ENCODE measurements at regions not wholly inside any gene's neighbourhood (a gene's known extent, or its start where the extent isn't known, plus 50 kb on each side); places are given as distances from the start of the nearest gene placed in this dataset.

DNA sequence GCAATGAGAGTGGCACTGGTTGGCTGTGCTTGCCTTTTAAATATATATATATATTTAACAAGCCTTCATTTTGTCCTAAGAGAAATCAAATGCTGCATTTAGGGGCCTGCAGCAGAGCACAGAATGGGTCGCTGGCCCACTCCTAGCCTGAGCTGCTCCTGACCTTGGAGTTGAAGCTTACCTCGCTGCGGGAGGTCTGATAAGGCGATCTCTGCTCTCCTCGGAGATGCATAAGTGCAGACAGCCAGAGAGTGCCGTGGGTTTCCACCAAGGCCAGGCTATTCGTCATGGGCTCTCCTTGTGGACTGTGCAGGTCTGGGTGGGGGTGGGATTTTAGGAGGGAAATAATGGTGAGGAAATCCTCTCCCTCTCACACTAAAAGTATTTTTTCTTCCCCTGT is 99.5 kb upstream of the IKZF1 start:
- no peak overlapping the region for H3K4me3 ChIP-seq (replicated peaks in 1 of 2; ENCODE audit: low read depth in 2 of 2, low read length in 2 of 2)
- no peak for DNase-seq (ENCODE audit: low read depth in 2 of 2)
- TF ChIP-seq, protein P1, sequence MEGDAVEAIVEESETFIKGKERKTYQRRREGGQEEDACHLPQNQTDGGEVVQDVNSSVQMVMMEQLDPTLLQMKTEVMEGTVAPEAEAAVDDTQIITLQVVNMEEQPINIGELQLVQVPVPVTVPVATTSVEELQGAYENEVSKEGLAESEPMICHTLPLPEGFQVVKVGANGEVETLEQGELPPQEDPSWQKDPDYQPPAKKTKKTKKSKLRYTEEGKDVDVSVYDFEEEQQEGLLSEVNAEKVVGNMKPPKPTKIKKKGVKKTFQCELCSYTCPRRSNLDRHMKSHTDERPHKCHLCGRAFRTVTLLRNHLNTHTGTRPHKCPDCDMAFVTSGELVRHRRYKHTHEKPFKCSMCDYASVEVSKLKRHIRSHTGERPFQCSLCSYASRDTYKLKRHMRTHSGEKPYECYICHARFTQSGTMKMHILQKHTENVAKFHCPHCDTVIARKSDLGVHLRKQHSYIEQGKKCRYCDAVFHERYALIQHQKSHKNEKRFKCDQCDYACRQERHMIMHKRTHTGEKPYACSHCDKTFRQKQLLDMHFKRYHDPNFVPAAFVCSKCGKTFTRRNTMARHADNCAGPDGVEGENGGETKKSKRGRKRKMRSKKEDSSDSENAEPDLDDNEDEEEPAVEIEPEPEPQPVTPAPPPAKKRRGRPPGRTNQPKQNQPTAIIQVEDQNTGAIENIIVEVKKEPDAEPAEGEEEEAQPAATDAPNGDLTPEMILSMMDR (IDR thresholded peaks at IDR 0.05; ENCODE audit: low read depth, low read length): no peak

- TF ChIP-seq, protein P1 (IDR thresholded peaks at IDR 0.05; ENCODE audit: low read depth, low read length): no peak
- DNase-seq (ENCODE audit: low read depth in 2 of 2): no peak
- no peak overlapping the region for H3K4me3 ChIP-seq (replicated peaks in 1 of 2; ENCODE audit: low read depth in 2 of 2, low read length in 2 of 2)
Observed at GRCh38 chr7:50204581-50204980, 99.9 kb upstream of the IKZF1 start.

GRCh38 chr7:50203521-50203920 is 101.0 kb upstream of the IKZF1 start:
- no peak overlapping the region for H3K4me3 ChIP-seq (replicated peaks in 1 of 2; ENCODE audit: low read depth in 2 of 2, low read length in 2 of 2)
- DNase-seq (ENCODE audit: low read depth in 2 of 2): no peak
- TF ChIP-seq, protein P1 (IDR thresholded peaks at IDR 0.05; ENCODE audit: low read depth, low read length): no peak

DNA sequence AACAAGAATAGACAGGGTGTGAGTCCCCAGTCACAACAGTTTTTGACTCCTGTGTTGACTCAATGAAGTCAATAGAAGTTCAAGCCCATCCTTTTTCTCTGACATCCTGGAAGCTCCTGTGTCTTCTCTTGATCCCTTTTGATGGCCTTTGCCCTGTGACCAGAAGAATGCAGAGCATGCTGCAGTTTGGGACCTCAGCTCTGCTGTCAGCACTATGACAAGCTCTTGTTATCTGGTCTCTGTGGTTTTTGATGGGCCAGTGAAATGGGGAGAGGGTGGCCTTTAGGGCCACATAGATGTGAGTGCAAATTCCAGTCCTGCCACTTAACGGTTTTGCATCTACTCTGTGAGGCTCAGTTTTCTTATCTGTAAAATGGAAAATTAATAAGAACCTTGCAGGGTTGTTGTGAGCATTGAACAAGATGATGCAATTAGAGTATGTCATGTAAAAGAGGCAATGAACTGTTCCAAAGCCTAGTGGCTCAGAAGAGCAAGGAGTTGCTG is 102.4 kb upstream of the IKZF1 start:
- DNase-seq (ENCODE audit: low read depth in 2 of 2): no peak
- TF ChIP-seq, protein P1 (IDR thresholded peaks at IDR 0.05; ENCODE audit: low read depth, low read length): no peak
- no peak overlapping the region for H3K4me3 ChIP-seq (replicated peaks in 1 of 2; ENCODE audit: low read depth in 2 of 2, low read length in 2 of 2)

GRCh38 chr7:50199824-50200223 is 104.7 kb upstream of the IKZF1 start:
- H3K4me3 ChIP-seq (replicated peaks in 1 of 2; ENCODE audit: low read depth in 2 of 2, low read length in 2 of 2): no peak overlapping the region
- DNase-seq (ENCODE audit: low read depth in 2 of 2): no peak
- TF ChIP-seq, protein P1 (IDR thresholded peaks at IDR 0.05; ENCODE audit: low read depth, low read length): no peak

DNA sequence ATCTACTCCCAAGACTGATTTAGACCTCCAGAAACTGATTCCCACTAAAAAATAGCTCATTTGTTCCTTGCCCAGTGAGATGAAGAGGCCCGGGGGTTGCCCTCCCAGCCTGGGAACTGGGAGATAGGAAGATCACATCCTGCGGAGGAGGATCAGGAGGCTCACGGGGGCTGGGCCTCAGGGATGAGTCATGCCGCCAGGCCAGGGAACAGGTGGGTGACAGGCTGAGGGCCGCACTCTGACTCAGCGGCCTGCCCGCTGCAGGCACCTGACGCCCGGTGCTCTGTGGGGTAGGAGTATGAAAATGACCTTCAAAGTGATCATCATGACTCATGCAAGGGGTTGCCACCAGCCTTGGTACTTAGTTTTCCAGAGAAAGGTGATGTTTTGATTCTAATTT is 104.5 kb upstream of the ZPBP start:
- TF ChIP-seq, protein P1 (IDR thresholded peaks at IDR 0.05; ENCODE audit: low read depth, low read length): no peak
- no peak for DNase-seq (ENCODE audit: low read depth in 2 of 2)
- no peak overlapping the region for H3K4me3 ChIP-seq (replicated peaks in 1 of 2; ENCODE audit: low read depth in 2 of 2, low read length in 2 of 2)

DNA sequence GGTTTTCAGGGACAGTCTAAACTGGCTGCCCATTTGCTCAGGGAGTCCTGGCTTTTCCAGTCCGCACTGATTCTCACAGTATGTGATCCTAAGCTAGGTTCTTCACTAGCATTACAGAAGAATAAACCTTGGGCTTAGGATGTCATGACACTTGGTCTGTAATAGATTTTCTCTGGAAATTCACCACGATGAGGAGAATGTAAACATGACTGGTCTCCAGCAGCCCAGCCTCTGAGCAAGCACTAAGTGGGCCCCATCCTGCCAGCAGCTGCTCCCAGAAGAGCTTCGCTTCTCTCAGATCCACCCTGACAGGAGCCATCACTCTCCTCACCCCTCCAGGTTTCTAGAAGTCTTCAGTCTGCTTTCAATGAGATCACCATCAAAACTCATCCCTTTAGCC is 103.7 kb upstream of the ZPBP start:
- H3K4me3 ChIP-seq (replicated peaks in 1 of 2; ENCODE audit: low read depth in 2 of 2, low read length in 2 of 2): no peak overlapping the region
- TF ChIP-seq, protein P1 (IDR thresholded peaks at IDR 0.05; ENCODE audit: low read depth, low read length): no peak
- no peak for DNase-seq (ENCODE audit: low read depth in 2 of 2)

All from cardiac fibroblast (primary cell).